NCI-H69 (cell line): ENCODE measurements at regions not wholly inside any gene's neighbourhood (a gene's known extent, or its start where the extent isn't known, plus 50 kb on each side); places are given as distances from the start of the nearest gene placed in this dataset.

ENCODE experiments used
- DNase-seq: peaks from one replicate; lab custom pipeline; 2025; lab: John Stamatoyannopoulos, UW

- DNase-seq, result no peak
These were observed 142.9 kb upstream of the WNT4 start for GRCh38 chr1:22285549-22286396.

- no peak for DNase-seq
These were observed 143.6 kb upstream of the WNT4 start for GRCh38 chr1:22286491-22286890.

GRCh38 chr1:22287273-22287672 is 144.4 kb upstream of the WNT4 start:
- peak; percentile 48 for DNase-seq

DNA sequence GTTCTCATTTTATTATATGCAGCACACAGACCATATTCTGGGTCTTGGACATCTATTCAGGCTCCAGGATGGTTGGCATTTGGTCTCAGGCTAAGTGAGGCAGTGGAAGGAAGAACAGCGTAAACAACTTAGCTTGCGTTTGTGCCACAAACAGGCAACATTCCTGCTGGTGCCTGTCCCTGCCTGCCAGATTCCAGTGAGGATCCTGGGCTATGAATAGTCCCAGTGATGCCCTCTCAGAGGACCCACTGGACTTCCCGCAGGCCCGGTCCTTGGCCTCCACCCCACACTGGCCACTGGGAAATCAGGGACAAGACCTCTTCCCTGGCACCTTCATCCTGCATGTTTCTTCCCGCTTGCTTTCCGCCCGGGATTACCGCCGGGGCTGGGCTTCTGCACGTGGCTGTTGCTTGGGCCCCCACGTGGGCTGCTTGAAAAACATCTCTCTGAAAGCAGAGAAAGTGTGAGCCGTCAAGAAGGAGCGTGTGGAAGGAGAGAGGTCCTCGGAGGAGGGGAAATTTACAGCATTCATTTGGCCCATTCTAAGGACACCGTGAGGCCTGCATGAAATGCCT is 145.1 kb upstream of the WNT4 start:
- DNase-seq, result no peak

DNA sequence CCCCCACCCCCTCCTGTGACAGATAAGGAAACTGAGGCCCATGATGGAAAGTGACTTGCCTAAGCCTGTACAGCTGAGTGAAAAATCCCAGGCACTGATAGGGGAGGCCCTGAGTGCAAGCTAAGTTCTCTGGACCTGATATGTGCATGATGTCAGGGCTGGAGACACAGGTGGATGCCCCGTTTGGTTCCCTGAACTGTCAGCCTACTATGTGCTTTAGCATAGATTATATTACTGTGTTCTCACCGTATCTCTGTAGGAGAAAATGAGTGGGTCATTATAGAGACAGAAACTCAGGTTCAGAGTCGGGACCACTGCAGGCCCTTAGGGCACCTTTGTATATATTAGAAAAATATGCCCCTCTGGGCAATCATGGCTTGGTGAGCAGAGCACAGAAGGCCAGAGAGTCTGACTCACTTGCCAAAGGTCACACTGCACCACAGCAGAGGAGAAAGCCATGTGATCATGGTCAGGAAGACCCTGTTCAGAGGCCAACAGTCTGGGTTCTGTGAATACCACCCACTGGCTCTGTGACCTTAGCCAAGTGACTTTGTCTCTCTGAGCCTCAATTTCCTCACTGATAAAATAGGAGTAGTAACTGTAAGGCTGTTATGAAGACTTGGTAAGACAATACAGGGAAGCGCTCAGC is 145.8 kb upstream of the WNT4 start:
- no peak for DNase-seq

- DNase-seq, result no peak
These were observed 146.6 kb upstream of the WNT4 start for GRCh38 chr1:22289307-22289995.

GRCh38 chr1:22290157-22290556 is 147.3 kb upstream of the WNT4 start:
- DNase-seq, result no peak

- no peak for DNase-seq
These were observed 147.7 kb upstream of the WNT4 start for GRCh38 chr1:22290611-22291010.

DNA sequence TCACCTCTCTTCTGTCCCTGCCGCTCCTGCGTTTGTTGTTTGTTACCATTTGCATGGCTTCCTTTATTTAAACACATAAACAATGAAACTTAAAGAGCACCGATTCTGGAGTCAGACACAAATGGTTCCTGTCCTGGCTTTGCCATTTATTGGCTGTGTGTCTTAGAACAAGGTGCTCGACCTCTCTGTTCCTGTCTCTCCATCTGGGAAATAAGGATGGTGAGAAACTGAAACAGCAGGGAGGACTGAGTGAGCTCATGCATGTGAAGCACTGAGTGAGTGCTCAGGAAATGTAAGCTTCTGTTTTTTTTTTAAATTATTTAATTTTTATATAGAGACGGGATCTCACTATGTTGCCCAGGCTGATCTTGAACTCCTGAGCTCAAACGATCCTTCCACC is 148.2 kb upstream of the WNT4 start:
- no peak for DNase-seq

- DNase-seq, result no peak
These were observed 148.6 kb upstream of the WNT4 start for GRCh38 chr1:22291494-22291893.

DNA sequence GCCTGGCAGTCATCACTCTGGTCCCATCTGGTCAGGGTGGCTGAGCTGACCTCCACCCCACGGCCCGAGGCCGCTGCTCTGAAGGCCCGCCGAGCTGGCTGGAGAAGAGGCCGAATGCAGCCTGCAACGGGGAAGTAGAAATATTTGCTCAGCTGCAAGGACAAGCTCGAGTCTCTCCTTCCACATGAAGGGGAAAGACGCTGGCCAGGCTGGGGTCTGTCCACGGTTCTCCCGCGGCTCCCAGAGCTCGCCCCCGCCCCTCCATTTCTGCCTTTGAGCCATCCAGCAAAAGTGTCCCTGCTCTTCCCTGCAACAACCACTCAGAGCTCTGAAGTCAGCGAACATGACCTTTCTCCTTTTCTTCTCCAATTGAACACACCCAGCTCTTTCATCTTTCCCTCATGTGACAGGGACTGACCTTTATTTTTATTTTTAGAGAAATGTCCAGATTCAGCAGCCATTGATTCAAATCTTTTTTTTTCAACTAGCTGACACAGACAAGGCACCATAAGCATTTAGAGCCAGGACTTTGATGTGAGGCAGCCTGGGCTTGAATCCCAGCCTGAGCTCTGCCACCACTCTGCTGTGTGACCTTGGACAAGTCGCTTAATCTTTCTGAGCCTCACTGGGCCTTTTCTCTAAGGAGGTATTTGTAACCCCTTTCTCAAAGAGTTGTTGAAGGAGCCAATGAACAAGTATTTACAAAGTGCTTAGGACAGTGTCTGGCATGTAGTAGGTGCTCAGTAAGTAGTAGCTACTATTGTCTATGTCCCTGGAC is 149.3 kb upstream of the WNT4 start:
- no peak for DNase-seq

DNA sequence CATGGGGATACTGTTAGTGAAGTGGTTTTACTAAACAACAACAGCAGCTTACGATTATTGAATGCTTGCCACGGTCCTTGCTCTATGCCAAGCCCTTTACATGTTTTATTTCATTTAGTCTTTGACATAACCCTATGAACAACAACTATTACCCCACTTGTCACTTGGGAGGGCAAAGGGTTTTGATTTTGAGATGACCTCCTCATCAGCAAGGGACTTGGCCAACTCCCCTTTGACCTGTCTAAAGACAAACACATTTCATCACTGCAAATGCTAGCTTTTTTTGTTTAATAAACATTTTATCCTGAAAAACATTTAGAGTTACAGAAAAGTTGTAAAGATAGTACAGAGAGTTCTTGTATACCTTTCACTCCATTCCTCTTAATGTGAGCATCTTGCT is 152.5 kb upstream of the WNT4 start:
- DNase-seq, result no peak

DNA sequence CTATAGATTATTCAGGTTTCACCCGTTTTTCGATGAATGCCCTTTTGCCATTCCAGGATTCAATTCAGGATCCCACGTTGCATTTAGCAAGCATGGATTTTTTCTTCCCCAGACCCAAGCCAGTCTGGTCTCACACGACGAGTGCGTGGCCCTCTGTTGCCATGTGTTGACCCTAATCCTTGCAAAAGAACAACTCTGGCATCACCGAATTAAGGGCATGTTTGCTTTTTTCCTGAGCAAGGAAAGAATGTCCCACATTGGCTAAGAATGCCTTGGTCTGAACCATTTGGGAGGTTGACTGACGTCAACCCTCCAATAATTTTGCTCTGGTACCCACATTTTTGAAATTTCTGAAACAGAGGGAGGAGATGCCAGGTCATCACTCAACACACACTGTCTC is 153.0 kb upstream of the WNT4 start:
- no peak for DNase-seq

DNA sequence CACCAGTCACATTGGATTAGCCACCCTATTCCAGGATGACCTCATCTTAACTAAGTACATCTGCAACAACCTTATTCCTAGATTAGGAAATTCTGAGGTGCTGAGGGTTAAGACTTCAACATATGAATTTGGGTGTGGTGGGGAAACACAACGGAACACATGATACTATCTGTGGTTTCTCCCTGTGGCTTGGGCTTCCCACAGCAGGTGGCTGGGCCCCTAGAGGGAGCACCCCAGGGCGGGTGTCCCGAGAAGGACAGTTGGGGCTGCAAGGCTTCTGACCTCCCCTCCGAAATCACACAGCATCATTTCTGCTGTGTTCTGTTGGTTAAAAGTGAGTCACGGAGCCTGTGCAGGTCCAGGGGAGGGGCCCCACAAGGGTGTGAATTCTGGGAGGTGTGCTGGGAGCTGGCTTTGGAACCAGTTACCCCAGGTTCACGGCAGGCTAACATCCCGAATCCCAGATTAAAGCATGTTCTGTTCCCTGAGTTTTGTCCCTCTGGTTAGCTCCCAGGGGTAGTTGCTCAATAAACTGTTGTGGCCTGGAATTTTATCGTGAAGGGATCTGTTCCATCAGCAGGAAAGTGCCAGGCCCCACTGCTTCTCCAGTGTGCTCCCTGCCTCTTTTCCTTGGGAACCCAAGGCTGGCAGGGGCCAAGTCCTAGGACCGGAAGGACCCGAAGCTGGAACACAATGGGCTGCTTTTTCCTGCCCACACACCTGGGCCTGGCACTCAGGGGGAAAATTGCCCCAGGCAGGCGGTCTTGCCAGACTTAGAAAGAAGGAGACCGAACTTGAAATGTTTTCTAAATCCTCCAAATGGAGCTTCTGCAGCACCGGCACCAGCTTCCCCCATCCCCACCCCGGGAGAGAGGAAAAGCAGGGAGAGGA is 154.0 kb upstream of the WNT4 start:
- no peak for DNase-seq

GRCh38 chr1:22297999-22298398 is 153.7 kb upstream of the ZBTB40 start:
- no peak for DNase-seq

- no peak for DNase-seq
These were observed 147.8 kb upstream of the ZBTB40 start for GRCh38 chr1:22303816-22304215.

DNA sequence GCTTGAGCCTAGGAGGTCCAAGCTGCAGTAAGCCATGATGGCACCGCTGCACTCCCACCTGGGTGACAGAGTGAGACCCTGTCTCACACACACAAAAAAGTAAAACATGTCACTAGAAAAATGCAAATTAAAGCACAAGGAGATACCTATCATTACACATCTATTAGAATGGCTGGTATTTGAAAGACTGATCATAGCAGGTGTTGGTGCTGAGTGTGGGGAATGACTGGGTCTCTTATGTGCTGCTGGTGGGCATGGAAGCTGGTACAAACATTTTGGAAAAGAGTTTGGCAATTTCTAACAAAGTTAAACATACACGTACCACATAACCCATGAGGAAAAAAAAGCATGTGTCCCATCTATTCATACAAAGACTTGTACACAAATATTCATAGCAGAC is 142.1 kb upstream of the ZBTB40 start:
- no peak for DNase-seq

- no peak for DNase-seq
These were observed 140.2 kb upstream of the ZBTB40 start for GRCh38 chr1:22311461-22311860.

GRCh38 chr1:22313321-22313720 is 138.3 kb upstream of the ZBTB40 start:
- no peak for DNase-seq

- no peak for DNase-seq
These were observed 136.9 kb upstream of the ZBTB40 start for GRCh38 chr1:22314706-22315105.
